ENCODE measurements at regions not wholly inside any gene's neighbourhood (a gene's known extent, or its start where the extent isn't known, plus 50 kb on each side); places are given as distances from the start of the nearest gene placed in this dataset.
A peak's percentile ranks its signal among the peaks of the same experiment; 100 is the strongest.
"Not testable (repeated sequence)": the region's sequence is repeated elsewhere in the genome, so short reads cannot be mapped to it uniquely, and the experiment has no call there.

DNA sequence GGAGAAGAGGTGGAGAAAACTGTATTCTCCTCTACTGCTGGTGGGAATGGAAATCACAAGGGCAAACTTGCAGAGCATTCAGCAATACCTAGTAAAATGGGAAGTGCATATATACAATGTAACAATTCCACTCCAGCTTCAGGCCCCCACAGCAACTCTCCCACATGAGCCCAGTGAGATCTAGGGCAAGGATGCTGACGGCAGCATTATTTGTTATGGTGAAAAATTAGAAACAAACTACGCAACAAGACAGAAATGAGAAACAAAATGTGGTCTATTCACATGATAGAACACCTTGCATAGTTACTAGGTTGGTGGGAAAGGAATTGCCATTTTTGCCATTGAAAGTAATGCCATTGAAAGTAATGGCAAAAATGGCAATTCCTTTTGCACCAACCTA is 98.9 kb upstream of the SRSF6 start:
- no peak for ATAC-seq (replicated peaks in 6 of 8)
- Histone ChIP-seq H3K4me1 (replicated peaks in 1 of 2) (no peaks in the 10 kb centered on the region), H3K4me3 (no peak overlapping the region), H3K27ac (no peak overlapping the region)
- 0 to 100% (median 71%) methylated on average over 1 to 2 of the region's 2 CpGs; no CpG with 5 or more reads in 1 of the 10 experiments for WGBS, 10 experiments
- in situ Hi-C loops (cut with MboI; ENCODE audit: low pct_unique_long_range_greater_than_20kb in 2 of 9, low sequenced_read_pairs in 9 of 9, unreplicated experiment in 9 of 9): no loop called here

DNA sequence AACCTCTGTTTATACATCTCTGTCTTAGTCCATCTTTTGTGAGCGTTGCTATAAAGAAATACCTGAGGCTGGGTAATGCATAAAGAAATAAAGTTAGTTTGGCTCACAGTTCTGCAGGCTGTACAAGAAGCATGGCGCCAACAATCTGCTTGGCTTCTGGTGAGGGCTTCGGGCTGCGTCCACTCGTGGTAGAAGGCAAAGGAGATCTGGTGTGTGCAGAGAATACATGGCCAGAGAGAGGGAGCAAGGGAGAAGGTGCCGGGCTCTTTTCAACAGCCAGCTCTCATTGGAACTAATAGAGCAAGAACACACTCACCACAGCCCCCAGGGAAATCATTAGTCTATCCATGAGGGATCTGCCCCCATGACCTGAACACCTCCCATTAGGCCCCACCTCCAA is 100.3 kb upstream of the SRSF6 start:
- ATAC-seq (replicated peaks in 6 of 8): no peak
- in situ Hi-C loops (cut with MboI; ENCODE audit: low pct_unique_long_range_greater_than_20kb in 2 of 9, low sequenced_read_pairs in 9 of 9, unreplicated experiment in 9 of 9): no loop called here

DNA sequence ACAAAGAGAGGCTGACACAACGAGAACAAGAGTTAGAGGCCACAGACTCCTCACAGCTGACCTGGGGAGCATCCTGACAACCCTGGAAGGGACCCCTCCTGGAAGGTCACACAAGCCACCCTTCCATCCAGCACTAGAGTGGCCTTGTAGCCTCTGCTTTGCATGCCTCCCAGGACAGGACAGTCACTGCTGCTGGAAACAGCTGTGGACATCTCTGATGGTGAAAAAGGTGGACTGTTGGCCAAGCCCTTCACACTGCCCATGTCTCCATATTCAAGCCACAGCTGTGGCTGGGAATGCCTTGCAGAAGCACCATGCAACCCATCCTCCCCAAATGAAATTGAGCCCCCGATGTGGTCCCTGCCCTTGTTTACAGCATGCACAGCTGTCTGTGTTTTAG is 102.1 kb upstream of the SRSF6 start:
- in situ Hi-C loops (cut with MboI; ENCODE audit: low pct_unique_long_range_greater_than_20kb in 2 of 9, low sequenced_read_pairs in 9 of 9, unreplicated experiment in 9 of 9): no loop called here
- WGBS, 10 experiments: 0 to 100% (median 83%) methylated on average over 1 to 2 of the region's 2 CpGs; no CpG with 5 or more reads in 5 of the 10 experiments
- Histone ChIP-seq H3K4me3 (no peak overlapping the region), H3K4me1 (replicated peaks in 1 of 2) (no peaks in the 10 kb centered on the region), H3K27ac (no peak overlapping the region)
- no peak for ATAC-seq (replicated peaks in 6 of 8)

More for the DNA sequence above, 100.3 kb upstream of the SRSF6 start:
- Histone ChIP-seq H3K4me1 (replicated peaks in 1 of 2) (no peaks in the 10 kb centered on the region), H3K27ac (no peak overlapping the region), H3K4me3 (no peak overlapping the region)
- 40 to 100% (median 68%) methylated on average over 1 to 6 of the region's 6 CpGs for WGBS, 10 experiments

DNA sequence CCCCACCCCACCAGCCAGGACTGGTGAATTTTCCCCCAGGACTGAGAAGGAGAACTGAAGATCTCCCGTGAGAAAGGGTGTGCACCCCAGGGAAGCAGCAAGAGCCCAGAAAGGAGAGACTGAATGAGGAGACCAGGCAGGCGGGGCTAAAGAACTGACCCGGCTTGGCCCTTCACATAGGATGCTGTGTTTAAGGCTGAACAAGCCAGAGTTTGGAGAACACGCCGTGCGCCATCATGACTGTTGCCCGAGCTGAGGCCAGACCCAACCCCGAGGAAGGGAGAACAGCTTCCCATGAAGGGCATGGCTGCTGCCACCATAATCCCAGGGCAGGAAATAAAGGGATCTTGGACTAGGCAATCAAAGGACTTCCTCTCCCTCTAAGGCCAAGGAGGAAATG is 104.7 kb upstream of the SRSF6 start:
- no peak overlapping the region for H3K27ac ChIP-seq
- no peak overlapping the region for H3K4me3 ChIP-seq
- in situ Hi-C loops (cut with MboI; ENCODE audit: low pct_unique_long_range_greater_than_20kb in 2 of 9, low sequenced_read_pairs in 9 of 9, unreplicated experiment in 9 of 9): no loop called here
- ATAC-seq (replicated peaks in 6 of 8): no peak
- WGBS, 10 experiments: 10 to 100% (median 72%) methylated on average over 1 to 5 of the region's 8 CpGs; no CpG with 5 or more reads in 4 of the 10 experiments
- H3K4me1 ChIP-seq (replicated peaks in 1 of 2): no peaks in the 10 kb centered on the region

DNA sequence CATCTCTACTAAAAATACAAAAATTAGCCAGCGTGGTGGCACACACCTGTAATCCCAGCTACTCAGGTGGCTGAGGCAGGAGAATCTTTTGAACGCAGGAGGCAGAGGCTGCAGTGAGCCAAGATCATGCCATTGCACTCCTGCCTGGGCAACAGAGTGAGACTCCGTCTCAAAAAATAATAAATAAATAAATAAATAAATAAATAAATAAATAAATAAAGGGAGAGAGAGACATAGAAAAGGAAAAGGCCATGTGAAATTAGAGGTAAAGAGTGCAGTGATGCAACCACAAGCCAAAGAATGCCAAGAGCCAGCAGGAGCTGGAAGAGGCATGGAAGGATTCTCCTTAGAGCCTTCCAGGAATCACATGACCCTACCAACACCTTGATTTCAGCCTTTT is 107.0 kb upstream of the SRSF6 start:
- H3K27ac ChIP-seq; ATAC-seq (replicated peaks in 6 of 8); H3K4me3 ChIP-seq; H3K4me1 ChIP-seq (replicated peaks in 1 of 2); in situ Hi-C loops (cut with MboI; ENCODE audit: low pct_unique_long_range_greater_than_20kb in 2 of 9, low sequenced_read_pairs in 9 of 9, unreplicated experiment in 9 of 9): not testable (repeated sequence)
- WGBS, 10 experiments: 0 to 89% (median 82%) methylated on average over 1 to 3 of the region's 3 CpGs; no CpG with 5 or more reads in 3 of the 10 experiments

DNA sequence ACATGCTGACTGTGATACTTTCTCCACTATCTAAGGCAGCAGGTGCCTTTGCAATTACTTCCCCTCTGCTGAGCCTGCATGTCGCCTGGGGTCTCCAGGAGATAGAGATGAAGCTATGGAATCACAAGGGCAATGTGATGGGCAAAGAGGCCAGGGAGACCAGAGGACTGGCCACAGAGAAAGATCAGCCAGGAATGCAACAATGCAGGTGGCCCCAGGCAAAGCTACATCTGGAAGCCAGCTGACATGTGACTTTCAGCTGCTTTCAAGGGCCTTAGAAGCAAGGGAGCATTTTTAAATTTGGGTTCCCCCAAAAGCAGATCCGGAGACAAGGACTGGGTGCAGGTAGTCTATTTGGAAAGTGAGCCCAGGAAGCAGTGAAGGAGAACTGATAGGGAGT is 107.9 kb upstream of the SRSF6 start:
- no peaks in the 10 kb centered on the region for H3K4me1 ChIP-seq (replicated peaks in 1 of 2)
- 0 to 71% (median 51%) methylated on average over 1 to 2 of the region's 2 CpGs; no CpG with 5 or more reads in 4 of the 10 experiments for WGBS, 10 experiments
- in situ Hi-C loops (cut with MboI; ENCODE audit: low pct_unique_long_range_greater_than_20kb in 2 of 9, low sequenced_read_pairs in 9 of 9, unreplicated experiment in 9 of 9): no loop called here
- ATAC-seq (replicated peaks in 6 of 8): peak in 1 of 8 experiments; percentile 34
- no peak overlapping the region for H3K4me3 ChIP-seq
- H3K27ac ChIP-seq: no peak overlapping the region

DNA sequence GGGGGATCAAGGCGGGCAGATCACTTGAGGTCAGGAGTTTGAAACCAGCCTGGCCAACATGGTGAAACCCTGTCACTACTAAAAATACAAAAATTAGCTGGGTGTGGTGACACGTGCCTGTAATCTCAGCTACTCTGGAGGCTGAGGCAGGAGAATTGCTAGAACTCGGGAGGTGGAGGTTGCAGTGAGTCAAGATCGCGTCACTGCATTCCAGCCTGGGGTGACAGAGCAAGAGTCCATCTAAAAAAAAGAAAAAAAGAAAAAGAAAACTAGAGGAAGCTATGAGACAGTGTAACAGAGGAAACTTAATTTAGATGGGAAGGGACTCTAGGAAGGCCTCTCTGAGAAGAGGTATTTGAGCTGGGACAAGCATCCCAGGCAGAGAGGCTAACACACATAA is 109.9 kb upstream of the SRSF6 start:
- H3K4me1 ChIP-seq (replicated peaks in 1 of 2); H3K4me3 ChIP-seq; H3K27ac ChIP-seq; ATAC-seq (replicated peaks in 6 of 8); in situ Hi-C loops (cut with MboI; ENCODE audit: low pct_unique_long_range_greater_than_20kb in 2 of 9, low sequenced_read_pairs in 9 of 9, unreplicated experiment in 9 of 9): not testable (repeated sequence)
- WGBS, 10 experiments: 20 to 89% (median 61%) methylated on average over 1 to 5 of the region's 5 CpGs; no CpG with 5 or more reads in 1 of the 10 experiments

DNA sequence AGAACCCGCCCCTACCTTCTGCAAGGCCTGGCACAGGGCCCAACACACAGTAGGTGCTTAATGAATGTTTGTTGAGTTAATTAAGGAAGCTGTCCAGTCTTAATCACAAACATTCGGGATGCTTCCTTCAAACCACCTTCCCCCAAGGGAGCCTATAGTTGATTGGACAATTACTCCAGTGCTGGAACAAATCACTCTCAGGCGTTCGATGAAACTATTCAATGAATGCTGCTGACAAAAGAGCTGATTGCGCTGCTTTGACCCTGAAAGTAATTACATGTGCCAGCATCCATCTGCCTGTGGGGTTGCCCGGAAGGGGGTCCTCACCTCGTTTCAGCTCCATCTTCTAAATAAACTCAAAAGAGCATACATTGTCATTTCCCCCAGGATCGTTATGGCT is 112.0 kb upstream of the SRSF6 start:
- 7 to 68% (median 51%) methylated on average over 1 to 8 of the region's 8 CpGs; no CpG with 5 or more reads in 4 of the 10 experiments for WGBS, 10 experiments
- in situ Hi-C loops (cut with MboI; ENCODE audit: low pct_unique_long_range_greater_than_20kb in 2 of 9, low sequenced_read_pairs in 9 of 9, unreplicated experiment in 9 of 9): no loop called here
- ATAC-seq (replicated peaks in 6 of 8): no peak
- Histone ChIP-seq H3K4me3 (no peak overlapping the region), H3K27ac (no peak overlapping the region), H3K4me1 (replicated peaks in 1 of 2) (no peaks in the 10 kb centered on the region)

DNA sequence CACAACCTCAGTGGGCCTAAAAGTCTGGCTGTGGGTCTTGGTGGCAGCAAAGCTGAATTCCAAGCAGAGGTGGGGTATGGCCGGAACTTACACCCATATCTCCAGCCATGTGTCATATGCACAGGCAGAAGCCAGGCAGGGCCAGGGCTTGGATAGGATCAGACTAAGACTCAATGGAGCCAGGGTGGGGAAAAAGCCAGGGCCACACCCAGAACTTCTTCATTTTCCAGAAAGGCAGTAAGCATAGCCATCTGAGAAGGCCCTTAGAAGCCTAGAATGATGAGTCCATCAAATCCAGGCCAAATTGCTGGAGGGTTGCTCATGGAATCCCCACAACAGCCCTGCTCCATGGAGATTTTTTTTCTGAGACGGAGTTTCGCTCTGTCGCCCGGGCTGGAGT is 116.2 kb upstream of the SRSF6 start:
- in situ Hi-C loops (cut with MboI; ENCODE audit: low pct_unique_long_range_greater_than_20kb in 2 of 9, low sequenced_read_pairs in 9 of 9, unreplicated experiment in 9 of 9): no loop called here
- Histone ChIP-seq H3K4me1 (replicated peaks in 1 of 2) (no peaks in the 10 kb centered on the region), H3K4me3 (no peak overlapping the region), H3K27ac (no peak overlapping the region)
- WGBS, 10 experiments: 50 to 80% (median 70%) methylated on average over 1 to 4 of the region's 5 CpGs; no CpG with 5 or more reads in 7 of the 10 experiments
- peak in 2 of 8 experiments; percentile 33 to 82 for ATAC-seq (replicated peaks in 6 of 8)

DNA sequence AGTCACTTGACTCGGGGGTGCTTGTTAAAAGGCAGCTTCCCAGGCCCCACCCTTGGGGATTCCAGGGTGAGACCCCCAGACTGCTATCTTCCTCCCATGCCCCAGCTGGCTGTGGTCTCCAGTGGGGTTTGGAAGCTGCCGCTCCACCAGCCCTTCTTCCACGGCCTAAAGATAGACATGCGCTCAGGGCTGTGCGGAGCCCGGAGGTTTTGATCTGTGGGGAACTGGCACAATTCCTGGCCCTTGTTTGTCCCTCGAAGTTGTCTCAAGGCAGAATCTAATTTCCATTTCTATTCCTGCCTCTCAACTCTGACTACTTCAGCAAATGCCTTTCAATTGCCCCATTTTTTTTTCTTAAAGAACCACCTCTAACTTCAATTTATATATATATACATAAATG is 120.7 kb upstream of the SRSF6 start:
- Histone ChIP-seq H3K4me1 (replicated peaks in 1 of 2) (no peaks in the 10 kb centered on the region), H3K4me3 (no peak overlapping the region), H3K27ac (no peak overlapping the region)
- in situ Hi-C loops (cut with MboI; ENCODE audit: low pct_unique_long_range_greater_than_20kb in 2 of 9, low sequenced_read_pairs in 9 of 9, unreplicated experiment in 9 of 9): no loop called here
- 13 to 80% (median 52%) methylated on average over 1 to 6 of the region's 7 CpGs; no CpG with 5 or more reads in 3 of the 10 experiments for WGBS, 10 experiments
- no peak for ATAC-seq (replicated peaks in 6 of 8)

DNA sequence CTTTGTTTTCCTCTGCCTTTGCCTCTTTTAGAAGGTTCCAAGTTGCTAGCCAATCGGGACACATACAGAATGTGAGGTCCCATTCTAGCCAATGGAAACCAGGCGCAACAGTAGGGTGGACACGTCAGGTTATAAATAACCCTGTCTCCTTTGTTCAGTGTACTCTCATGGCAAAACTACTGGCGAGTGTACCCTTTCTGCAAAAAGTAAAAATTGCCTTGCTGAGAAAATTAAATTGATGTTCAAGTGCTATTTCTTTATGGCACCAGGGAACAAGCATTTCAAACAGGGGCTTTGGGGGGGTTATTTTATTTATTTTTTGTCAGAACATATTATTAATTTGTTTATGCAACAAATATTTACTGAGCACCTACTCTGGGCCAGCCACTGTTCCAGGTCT is 123.6 kb upstream of the SRSF6 start:
- ATAC-seq (replicated peaks in 6 of 8): no peak
- 0 to 72% (median 53%) methylated on average over 2 to 4 of the region's 4 CpGs for WGBS, 10 experiments

DNA sequence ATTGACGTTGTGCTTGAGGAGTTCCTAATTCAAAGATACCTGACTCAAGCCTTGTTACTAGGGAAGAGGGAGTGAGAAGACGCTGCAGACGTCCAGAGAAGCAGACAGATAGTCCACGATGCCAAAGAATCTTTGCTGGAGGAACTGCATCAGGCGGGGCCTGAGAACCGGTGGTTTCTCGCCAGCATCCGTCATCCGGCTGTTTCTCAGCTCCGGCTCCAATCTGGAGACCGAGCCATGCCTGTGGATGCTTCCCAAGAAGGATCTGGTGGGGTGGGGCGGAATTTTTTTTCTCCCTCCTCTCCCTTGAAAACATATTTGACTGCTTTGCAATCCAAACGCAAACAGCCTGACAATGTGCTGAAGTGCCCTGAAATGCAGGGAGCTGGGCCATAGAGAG is 125.8 kb upstream of the SRSF6 start:
- H3K4me1 ChIP-seq (replicated peaks in 1 of 2): no peaks in the 10 kb centered on the region
- in situ Hi-C loops (cut with MboI; ENCODE audit: low pct_unique_long_range_greater_than_20kb in 2 of 9, low sequenced_read_pairs in 9 of 9, unreplicated experiment in 9 of 9): no loop called here
- ATAC-seq (replicated peaks in 6 of 8): no peak
- no peak overlapping the region for H3K27ac ChIP-seq
- 0 to 69% (median 25%) methylated on average over 3 to 11 of the region's 13 CpGs; no CpG with 5 or more reads in 2 of the 10 experiments for whole genome bisulfite sequencing, 10 experiments
- H3K4me3 ChIP-seq: no peak overlapping the region

More for the DNA sequence above, 123.6 kb upstream of the SRSF6 start:
- no peak overlapping the region for H3K27ac ChIP-seq
- in situ Hi-C loops (cut with MboI; ENCODE audit: low pct_unique_long_range_greater_than_20kb in 2 of 9, low sequenced_read_pairs in 9 of 9, unreplicated experiment in 9 of 9): no loop called here
- no peaks in the 10 kb centered on the region for H3K4me1 ChIP-seq (replicated peaks in 1 of 2)
- no peak overlapping the region for H3K4me3 ChIP-seq

DNA sequence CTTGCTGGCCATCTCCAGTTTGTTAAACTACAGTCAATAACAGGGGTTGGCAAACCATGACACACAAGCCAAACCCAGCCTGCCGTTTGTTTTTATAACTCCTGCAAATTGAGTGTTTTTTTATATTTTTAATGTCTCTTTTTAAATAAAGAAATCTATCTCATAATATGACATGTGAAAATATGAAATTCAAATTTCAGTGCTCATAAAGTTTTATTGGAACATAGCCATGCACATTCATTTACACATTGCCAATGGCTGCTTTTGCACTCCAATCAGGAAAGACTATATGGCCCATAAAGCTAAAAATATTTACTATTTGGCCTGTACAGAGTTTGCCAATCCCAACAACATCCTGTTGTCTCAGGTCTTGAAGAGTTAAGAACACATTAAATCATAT is 129.0 kb upstream of the SRSF6 start:
- no peak for ATAC-seq (replicated peaks in 6 of 8)
- no peaks in the 10 kb centered on the region for H3K4me1 ChIP-seq (replicated peaks in 1 of 2)
- H3K4me3 ChIP-seq: no peak overlapping the region
- in situ Hi-C loops (cut with MboI; ENCODE audit: low pct_unique_long_range_greater_than_20kb in 2 of 9, low sequenced_read_pairs in 9 of 9, unreplicated experiment in 9 of 9): no loop called here
- no peak overlapping the region for H3K27ac ChIP-seq
- WGBS, 10 experiments: 0 to 100% (median 63%) methylated on average over 1 of the region's 1 CpG

DNA sequence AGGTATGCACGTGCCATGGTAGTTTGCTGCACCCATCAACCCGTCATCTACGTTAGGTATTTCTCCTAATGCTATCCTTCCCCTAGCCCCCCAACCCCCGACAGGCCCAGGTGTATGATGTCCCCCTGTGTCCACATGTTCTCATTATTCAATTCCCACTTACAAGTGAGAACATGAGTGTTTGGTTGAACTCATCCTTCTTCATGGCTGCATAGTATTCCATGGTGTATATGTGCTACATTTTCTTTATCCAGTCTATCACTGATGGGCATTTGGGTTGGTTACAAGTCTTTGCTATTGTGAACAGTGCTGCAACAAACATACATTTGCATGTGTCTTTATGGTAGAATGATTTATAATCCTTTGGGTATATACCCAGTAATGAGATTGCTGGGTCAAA is 130.5 kb upstream of the SRSF6 start:
- 8 to 94% methylated on average over 2 to 3 of the region's 4 CpGs; no CpG with 5 or more reads in 8 of the 10 experiments for WGBS, 10 experiments
- H3K27ac ChIP-seq; ATAC-seq (replicated peaks in 6 of 8); in situ Hi-C loops (cut with MboI; ENCODE audit: low pct_unique_long_range_greater_than_20kb in 2 of 9, low sequenced_read_pairs in 9 of 9, unreplicated experiment in 9 of 9); H3K4me1 ChIP-seq (replicated peaks in 1 of 2); H3K4me3 ChIP-seq: not testable (repeated sequence)

Measured in motor neuron (in vitro differentiated cells).